Myocyte (in vitro differentiated cells): ENCODE measurements at regions not wholly inside any gene's neighbourhood (a gene's known extent, or its start where the extent isn't known, plus 50 kb on each side); places are given as distances from the start of the nearest gene placed in this dataset.

Experiments
- DNase-seq: peaks from one replicate; pipeline ENCODE4 v3.0.0-alpha.2; 2012; ENCODE audit warnings: low read depth

DNA sequence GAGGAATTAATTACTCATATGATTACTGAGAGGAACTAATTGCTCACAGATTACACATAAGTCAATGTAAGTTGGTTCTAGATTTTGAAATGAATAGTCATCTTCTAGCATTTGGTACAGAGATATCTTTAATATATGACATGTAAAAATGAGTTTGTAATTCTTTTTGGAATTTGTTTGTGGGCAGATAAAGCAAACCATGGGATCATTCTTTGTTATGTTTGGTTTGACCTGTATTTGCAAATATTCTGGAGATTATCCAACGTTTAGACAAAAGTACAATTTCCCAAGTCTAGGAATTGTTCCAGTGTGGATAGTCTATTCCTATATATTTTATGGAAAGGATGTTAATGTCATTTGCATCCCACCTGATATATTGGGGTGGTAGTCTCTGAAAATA is 309.6 kb upstream of the EDNRB start:
- DNase-seq: no peak

DNA sequence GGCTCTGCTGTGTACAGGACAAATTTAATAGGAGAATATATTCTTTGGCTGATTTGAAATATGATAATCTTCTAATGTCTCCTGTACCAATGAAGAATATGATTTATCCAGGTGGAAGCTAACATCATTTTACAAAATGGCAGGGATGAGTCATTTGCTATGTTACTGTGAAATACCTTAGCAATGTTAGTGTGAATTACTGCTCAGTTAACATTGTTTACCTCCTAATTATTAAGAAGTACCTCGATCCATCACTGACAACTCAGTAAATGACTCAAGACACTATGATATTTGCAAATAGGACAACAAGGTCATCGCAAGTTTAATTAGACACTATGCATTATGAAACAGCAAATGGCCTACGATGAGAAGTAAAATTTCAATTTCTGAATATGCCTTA is 309.1 kb upstream of the EDNRB start:
- no peak for DNase-seq

DNA sequence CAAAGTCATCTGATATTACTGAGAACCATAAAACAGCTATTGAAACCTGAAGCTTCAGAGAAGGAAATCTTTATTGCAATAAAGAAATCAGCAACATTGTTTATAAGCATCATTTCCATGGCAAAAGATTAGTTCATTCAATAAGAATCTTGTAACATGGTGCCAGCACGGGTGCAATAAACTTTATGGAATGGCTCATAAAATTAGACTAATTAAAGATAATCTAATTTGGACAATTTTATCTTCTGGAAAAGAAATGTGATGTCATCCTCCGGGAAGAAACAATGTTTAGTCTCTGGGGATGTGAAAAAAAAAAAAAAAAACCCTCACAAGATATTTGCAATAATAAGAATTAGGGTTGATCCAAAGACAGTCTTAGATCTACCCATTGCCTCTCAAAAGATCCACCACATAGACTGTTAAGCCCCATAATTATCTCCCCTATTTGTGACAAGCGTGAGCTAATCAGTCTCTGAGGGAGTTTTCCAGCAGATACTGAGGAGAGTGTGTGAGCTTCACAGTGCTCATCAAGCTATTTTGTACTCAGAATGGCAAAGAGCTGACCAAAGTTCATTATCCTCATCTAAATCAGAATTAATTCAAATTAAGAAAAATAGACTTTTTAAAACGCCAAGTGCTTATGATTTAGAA is 297.0 kb upstream of the EDNRB start:
- DNase-seq: no peak

DNA sequence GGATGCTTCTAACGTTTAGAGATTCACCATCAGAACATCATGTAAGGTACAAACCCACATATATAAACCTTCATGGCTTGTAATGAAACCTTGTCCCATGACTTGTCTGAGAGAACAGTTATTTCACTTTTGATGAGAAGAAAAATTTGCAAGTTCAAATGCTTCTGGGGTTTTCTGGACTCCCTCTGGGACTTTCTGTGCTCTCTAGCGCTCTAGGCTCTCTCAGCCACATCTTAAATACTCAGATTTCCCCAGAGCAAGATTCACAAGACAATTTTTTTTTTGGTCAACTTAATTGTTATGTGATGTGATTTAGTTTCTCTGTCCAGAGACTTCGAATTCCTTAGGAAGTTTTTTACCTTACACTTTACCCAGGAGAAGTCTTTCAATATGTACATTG is 282.8 kb upstream of the EDNRB start:
- DNase-seq: no peak

DNA sequence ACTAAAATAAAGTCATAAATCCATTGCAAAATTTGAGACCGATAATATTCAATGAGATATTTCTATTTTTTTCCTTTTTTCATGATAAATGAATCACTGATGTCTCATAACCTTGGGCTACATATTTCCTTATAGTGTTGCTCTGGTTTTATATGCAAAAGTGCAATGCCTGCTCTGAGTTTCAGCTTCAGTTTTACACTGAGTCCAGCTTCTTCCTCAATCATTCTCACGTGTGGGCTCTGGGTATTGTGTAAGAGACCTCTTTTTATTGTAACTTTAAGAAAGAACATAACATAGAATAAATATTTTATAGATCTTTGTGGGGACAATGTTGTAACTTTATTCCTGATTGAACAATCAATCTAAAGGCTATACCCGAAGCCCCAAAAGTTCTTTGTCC is 280.2 kb upstream of the EDNRB start:
- no peak for DNase-seq

DNA sequence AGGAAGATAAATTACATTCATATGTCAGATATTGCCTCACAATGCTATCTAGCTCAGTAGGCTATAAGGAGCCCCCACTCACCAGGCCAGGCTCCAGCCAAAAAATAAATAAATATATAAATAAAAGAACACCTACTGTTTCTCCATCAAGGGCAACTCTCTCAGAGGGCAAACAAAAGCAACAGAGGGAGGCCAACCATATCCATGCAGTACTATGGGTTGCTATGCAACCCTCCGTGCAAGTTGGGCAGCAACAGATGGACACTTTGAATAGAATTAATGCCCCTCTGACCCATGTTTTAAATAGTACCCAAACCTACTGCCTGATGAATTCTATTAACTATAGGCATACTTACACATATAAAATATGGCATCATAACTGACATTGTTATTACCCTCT is 279.8 kb upstream of the EDNRB start:
- no peak for DNase-seq

DNA sequence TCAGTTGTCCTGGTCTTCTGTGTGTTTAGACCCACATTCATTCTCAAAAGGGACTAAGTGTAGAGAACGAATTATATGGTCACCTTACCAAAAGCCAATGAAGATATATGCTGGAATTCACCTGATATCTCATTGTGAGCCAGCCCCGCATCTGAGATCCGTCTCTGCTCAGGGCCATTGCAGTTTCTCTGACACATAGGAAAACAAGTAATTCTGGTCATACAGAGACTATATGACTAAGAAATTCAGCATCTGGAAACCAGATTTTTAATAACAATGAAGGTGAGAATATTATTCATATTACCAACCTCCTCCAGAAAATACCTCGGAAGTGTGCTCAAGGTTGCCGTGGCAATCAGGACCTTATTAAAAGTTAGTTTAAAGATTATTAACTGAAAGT is 278.6 kb upstream of the EDNRB start:
- DNase-seq: no peak

DNA sequence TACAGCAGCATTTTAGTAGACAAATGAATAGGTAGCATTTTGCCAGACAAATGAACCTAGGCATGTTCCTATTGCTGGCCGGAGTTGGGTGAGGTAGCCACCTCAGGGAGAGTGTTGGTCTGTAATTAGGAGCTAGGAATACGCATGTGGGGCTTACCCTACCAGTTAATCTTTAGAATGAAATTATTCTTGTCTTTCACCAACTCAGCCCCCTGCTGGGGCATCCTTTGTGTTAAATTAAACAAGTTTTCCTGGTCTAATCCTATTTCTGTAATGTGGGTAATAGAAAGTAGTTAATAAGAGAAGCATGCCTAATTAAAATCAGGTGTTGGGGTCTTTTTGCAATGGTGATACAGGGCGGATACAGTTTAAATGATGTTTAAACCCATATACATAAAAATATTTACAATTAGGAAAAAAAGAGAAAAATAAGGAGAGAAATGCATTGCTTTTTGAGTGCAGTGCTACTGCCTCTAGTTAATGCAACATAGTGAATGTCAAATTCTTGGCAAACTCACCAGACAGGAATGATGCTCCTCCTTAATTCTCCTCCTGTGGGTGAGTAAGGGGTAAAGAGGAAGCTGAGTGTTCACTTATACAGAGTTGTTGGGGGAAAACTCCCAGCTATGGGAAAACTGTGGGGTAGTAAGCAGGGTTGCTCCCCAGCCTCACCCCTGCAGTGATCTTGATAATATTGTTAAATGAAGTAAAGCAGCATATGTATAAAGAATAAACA is 276.4 kb upstream of the EDNRB start:
- DNase-seq: no peak

DNA sequence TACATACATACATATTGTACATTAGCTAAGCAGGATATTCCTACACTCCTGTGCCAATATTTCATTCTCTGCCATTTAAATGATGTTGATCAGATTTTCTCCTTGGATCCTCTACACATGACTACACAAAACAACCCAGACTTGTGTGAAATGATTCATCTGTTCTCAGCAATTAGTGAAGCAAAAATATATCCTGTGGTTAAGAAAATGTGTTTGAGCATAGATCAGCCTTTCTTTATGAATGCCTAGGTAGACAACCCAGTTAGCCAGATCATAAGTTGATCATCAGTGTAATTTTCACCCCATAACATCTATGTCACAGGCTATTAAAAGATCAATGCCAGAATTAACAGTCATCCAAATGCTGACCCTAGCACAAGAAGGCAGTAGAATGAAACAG is 275.2 kb upstream of the EDNRB start:
- DNase-seq: no peak

DNA sequence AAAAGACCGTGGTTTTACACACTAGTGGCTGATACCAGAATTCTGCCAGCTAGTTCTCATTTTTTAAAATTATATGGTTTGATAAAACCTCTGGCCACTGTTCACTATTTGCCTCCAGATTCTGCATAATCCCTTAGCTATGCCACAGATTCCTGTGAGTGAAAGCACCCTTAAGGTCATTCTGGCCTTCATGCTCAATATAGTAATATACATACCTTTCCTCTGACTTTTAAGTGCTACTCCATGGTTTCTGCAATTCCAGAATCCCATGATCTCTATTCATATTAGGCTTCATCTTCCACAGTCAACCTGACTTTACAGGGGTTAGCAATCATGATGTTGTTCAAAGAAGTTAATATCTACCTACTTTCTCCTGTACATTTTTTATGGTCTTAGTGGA is 274.1 kb upstream of the EDNRB start:
- DNase-seq: no peak

DNA sequence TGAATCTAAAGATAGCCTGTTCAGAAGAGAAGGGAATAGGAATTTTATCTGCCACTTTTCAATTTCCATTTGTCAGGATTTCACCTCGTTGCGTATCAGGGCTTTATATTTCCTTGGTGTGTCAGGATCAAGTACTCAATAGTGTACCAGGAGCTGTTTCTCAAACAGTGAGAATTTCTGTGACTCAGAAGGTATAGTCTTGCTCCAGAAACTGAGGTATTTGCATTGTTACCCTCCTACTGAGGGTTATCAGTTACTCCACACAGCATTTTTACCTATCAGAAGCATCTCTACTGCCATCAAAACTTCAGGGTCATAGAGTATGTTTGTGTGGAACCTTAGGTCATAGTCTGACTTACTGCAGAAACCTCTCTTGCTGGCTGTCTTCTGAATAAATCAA is 271.7 kb upstream of the EDNRB start:
- no peak for DNase-seq

DNA sequence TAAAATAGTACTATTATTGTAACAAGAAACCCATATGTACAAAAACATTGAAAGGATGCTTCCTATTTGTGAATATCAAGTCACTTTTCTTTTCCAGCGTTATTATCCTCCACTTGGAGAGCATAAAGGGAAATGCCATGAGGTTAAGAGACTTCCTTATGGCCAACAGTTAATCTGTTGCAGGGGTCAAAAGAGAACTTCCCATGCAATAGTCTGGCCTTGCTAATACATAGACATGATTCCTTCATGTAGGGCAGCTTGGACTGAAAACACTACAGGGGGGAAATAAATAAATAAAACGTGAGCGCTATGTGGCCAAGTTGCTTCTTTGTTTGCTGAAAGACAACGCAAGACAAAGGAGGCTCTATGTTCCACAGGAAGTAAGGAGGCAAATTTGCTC is 269.1 kb upstream of the EDNRB start:
- DNase-seq: no peak

DNA sequence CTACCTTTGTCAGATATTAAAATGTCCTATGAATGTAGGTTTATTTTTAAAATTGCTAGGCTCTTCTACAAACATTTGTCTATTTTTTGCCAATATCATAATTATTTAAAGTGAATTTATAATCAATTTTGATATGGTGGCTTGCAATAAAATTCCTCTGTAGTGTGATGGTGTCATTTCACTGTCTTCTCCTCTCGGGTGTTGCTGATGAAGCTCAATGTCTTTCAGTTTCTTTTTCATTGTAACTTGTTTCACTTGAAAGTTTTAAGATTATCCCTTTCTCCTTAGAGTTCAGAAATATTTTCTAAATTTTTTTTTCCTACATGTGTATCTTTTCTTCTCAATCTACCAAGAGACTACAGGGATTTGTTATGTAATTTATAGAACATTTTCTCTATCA is 267.1 kb upstream of the EDNRB start:
- no peak for DNase-seq

DNA sequence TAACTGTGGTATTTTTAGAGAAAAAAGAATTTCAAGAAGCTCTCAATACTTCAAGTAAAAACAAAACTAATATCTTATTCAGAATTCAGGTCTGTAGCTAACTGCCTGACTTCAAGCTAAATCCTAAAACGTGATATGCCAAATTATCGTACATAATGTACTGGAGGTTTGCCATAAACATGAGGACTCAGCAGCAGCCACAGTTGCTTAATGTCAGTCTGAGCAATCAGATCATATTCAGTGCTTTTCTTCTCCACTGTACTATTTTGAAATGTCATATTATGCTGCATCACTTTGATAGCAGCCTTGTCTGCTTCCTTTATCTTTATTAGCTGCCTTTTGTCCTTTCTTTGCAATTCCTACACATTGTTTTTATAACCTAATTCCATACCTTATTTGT is 265.1 kb upstream of the EDNRB start:
- no peak for DNase-seq

DNA sequence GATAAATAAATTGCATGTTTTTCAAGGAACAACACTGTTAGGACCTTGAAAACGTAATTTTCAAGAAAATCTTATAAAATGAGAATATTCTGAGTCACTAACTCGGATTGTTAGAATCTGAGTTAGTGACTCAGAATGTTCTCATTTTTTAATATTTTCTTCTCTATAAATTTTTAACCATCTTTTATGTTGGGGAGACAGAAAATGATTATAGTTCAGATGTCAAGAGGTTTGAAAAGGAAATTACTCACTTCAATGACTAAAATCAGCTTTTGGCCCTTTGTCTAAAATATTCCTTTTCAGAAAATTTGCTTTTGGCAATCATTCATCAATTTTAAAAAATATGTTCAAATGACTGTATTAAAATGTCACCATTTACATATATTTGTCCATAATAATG is 264.2 kb upstream of the EDNRB start:
- no peak for DNase-seq

DNA sequence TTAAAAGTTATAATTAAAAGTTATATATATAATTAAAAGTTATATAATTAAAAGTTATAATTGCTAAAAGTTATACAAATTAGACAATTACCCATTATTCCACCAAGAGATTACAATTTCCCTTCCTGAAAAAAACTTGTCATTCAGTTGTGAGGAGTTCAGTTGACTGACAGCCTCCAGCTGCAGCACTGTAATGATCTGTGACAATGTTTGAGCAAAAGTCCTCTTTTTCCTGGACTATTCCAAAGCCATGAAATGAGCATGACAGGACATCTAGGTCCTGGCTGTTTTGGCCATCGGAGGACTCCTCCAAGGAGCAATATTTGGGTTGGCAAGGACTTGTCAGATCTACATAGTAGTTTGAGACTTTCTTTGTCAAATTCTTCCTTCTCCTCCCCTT is 258.7 kb upstream of the EDNRB start:
- peak; percentile 33 for DNase-seq

DNA sequence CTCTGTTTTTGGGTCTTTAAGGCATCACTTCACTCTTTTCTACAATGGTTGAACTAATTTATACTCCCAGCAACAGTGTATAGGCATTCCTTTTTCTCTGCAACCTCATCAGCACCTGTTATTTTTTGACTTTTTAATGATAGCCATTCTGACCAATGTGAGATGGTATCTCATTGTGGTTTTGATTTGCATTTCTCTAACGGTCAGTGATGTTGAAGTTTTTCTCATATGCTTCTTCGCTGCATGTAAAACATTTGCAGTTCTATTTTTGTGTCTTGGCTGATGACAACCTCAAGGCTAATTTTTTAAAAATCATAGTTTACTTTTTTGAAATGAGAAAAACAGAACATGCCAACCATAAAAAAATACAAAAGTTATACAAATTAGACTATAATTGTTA is 258.2 kb upstream of the EDNRB start:
- peak; percentile 6 for DNase-seq

DNA sequence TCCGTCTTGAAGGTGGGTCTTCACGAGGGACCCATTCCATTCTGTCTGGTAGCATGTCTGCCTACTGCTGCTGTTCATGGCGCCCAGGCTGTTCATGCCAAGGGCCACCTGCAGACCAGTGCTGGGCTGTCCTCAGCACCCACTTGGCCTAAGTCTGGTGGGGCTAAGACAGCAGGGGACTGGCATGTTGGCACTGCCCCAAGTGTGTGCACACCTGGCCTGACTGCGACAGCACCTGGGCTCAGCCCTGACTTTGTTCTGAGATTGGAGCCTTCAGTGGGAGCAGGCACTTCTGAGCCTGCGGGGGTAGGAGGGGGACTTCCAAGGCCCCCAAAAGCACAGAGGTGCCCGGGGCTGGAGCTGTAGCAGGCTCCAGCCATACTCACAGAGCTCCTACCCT is 250.8 kb upstream of the EDNRB start:
- no peak for DNase-seq

DNA sequence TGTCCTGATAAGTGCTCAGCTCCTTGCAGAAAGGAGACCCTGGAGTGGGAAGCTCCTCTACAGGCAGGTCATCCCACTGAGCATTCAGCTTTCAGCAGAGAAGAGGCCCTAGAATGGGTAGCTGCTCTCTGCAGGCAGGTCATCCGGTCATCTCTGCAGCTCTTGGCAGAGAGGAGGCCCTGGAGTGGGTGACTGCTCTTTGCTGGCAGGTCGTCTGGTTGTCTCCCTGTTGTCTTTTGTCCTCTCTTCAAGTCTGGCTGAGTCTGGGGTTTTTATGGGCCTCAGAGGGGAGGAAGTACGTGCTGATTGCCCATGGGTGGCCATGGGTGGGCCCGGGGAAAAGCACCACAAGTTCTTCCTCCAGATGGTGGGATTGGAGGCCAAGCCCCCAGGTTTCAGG is 250.3 kb upstream of the EDNRB start:
- DNase-seq: no peak

DNA sequence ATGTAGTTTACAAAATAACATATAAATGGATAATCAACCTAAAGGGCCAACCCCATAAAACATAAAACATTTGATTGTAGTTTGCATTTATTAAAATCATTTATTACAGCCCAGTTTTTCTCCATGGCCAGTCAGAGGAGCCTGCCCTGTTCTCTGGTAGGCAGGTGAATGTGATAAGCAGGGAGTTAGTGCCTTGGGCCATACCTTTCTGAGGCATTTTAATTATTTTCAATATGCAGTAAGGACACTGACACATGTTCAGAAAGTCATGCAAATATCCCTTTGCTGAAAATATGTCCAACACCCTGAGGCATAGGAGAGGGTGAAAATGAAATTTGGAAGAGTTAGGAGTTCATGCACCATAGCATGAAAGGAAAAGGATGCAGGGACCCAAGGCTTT is 242.6 kb upstream of the EDNRB start:
- DNase-seq: no peak

DNA sequence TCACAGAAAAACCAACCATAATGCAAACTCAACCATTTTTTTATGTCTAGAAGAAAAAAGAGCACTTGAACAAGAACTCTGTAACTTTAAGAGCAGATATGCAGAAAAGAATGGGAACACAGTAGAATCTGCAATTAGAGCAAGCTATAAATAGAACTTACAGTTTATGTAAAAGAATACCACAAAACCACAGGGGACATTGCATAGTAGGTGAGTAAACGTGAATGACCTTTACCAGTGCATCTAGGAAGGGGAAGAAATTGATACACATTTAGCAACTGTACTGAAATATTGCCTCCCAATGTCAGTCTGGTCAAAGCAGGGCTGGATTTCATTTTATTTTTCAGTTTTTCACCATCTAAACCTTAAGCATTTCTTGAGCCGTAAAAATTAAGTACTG is 242.2 kb upstream of the EDNRB start:
- peak; percentile 46 for DNase-seq

DNA sequence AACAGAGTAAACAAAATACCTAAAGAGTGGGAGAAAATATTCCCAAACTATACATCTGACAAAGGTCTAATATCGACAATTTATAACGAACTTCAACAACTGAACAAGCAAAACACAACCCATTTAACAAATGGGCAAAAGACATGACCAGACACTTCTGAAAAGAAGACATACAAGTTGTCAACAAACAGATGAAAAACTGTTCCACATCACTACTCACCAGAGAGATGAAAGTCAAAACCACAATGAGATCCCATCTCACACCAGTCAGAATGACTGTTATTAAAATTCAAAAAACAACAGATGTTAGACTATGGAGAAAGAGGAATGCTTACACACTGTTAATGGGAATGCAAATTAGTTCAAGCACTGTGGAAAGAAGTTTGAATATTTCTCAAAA is 233.8 kb upstream of the EDNRB start:
- no peak for DNase-seq

DNA sequence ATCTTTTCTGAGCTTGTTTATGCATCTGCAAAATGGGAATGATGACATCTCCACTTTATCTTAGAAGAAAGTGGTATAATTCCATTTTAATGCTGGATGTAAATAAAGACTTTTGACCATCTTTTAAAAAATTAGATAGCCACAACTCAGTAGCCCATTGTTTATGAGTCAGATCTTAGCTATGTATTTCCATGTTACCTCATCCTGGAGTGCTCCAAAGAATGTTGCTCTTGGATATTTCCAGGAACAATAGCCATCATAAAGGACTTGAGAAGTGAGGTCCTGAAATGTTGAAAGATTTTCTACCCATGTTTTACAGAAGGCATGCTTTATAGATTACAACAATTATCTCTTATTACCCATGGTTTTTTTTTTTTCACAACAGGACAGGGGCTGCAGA is 229.3 kb upstream of the EDNRB start:
- peak; percentile 40 for DNase-seq

DNA sequence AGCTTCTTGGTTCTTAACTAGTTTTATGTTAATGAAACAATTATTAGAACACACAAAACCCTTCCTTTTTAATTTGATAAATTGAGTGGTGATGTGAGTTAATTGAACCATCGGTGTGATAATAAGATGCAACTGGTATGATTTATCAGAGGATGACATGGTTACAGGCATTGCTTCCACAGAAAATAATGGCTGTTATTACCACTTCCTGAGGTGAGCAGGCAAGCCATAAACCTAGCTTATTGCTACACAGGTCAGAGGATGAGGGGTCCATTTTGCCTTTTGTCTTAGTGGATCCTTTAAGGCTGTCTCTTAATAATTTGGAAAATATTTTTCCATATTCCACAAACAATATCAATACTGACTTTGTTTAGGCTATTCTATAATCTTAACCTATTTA is 226.6 kb upstream of the EDNRB start:
- DNase-seq: no peak
